CD4-positive, alpha-beta T cell treated with Interleukin-10 for 1 hour (primary cell): ENCODE measurements at regions not wholly inside any gene's neighbourhood (a gene's known extent, or its start where the extent isn't known, plus 50 kb on each side); places are given as distances from the start of the nearest gene placed in this dataset.
"Not testable (repeated sequence)": the region's sequence is repeated elsewhere in the genome, so short reads cannot be mapped to it uniquely, and the experiment has no call there.

Source experiments
- DNase-seq: peaks from one replicate; pipeline ENCODE4 v3.0.0-alpha.2; 2020

GRCh38 chr14:58755031-58755925 lies 117.5 kb downstream of the DACT1 start:
- DNase-seq = no peak

GRCh38 chr14:58760121-58760520 lies 122.4 kb downstream of the DACT1 start:
- DNase-seq = no peak

- DNase-seq = no peak
Measured at GRCh38 chr14:58762629-58763028, 124.9 kb downstream of the DACT1 start.

- no peak for DNase-seq
Measured at GRCh38 chr14:58763210-58763609, 125.4 kb downstream of the DACT1 start.

- no peak for DNase-seq
Measured at GRCh38 chr14:58765418-58765831, 127.7 kb downstream of the DACT1 start.

- DNase-seq = no peak
Measured at GRCh38 chr14:58765843-58766242, 128.1 kb downstream of the DACT1 start.

GRCh38 chr14:58769011-58769643 lies 131.4 kb downstream of the DACT1 start:
- no peak for DNase-seq

- DNase-seq = no peak
Measured at GRCh38 chr14:58769771-58770170, 132.0 kb downstream of the DACT1 start.

- no peak for DNase-seq
Measured at GRCh38 chr14:58770491-58770982, 132.8 kb downstream of the DACT1 start.

GRCh38 chr14:58771016-58771415 lies 133.3 kb downstream of the DACT1 start:
- no peak for DNase-seq

- DNase-seq = no peak
Measured at GRCh38 chr14:58772116-58772515, 134.4 kb downstream of the DACT1 start.

- DNase-seq = no peak
Measured at GRCh38 chr14:58772794-58773620, 135.2 kb downstream of the DACT1 start.

- no peak for DNase-seq
Measured at GRCh38 chr14:58774531-58774930, 136.8 kb downstream of the DACT1 start.

GRCh38 chr14:58775130-58775529 lies 137.4 kb downstream of the DACT1 start:
- not testable (repeated sequence) for DNase-seq

GRCh38 chr14:58776516-58776915 lies 138.8 kb downstream of the DACT1 start:
- no peak for DNase-seq

- DNase-seq = no peak
Measured at GRCh38 chr14:58777541-58777979, 139.8 kb downstream of the DACT1 start.

GRCh38 chr14:58778202-58778601 lies 140.4 kb downstream of the DACT1 start:
- DNase-seq = no peak

GRCh38 chr14:58779376-58779775 lies 141.6 kb downstream of the DACT1 start:
- DNase-seq = no peak

GRCh38 chr14:58780185-58780584 lies 142.4 kb downstream of the DACT1 start:
- DNase-seq = no peak

- DNase-seq = no peak
Measured at GRCh38 chr14:58780605-58781004, 142.8 kb downstream of the DACT1 start.

- no peak for DNase-seq
Measured at GRCh38 chr14:58782011-58782410, 144.2 kb downstream of the DACT1 start.

- no peak for DNase-seq
Measured at GRCh38 chr14:58783792-58784511, 146.2 kb downstream of the DACT1 start.
